GM19455 (cell line): ENCODE measurements at regions not wholly inside any gene's neighbourhood (a gene's known extent, or its start where the extent isn't known, plus 50 kb on each side); places are given as distances from the start of the nearest gene placed in this dataset.
"Not testable (repeated sequence)": the region's sequence is repeated elsewhere in the genome, so short reads cannot be mapped to it uniquely, and the experiment has no call there.

Experiments used
- ATAC-seq: cut with Tn5 transposase; IDR thresholded peaks from one replicate; pipeline ENCODE4 v1.9.1; 2021; ENCODE audit not compliant: unreplicated experiment

GRCh38 chr18:10240973-10241372 lies 213.5 kb upstream of the APCDD1 start:
- ATAC-seq, result no peak

- no peak for ATAC-seq
These were observed 212.9 kb upstream of the APCDD1 start for GRCh38 chr18:10241579-10241978.

- no peak for ATAC-seq
These were observed 211.3 kb upstream of the APCDD1 start for GRCh38 chr18:10242936-10243680.

- no peak for ATAC-seq
These were observed 210.1 kb upstream of the APCDD1 start for GRCh38 chr18:10244341-10244740.

- no peak for ATAC-seq
These were observed 209.2 kb upstream of the APCDD1 start for GRCh38 chr18:10245031-10245845.

GRCh38 chr18:10245846-10246175 lies 208.6 kb upstream of the APCDD1 start:
- no peak for ATAC-seq

- no peak for ATAC-seq
These were observed 207.3 kb upstream of the APCDD1 start for GRCh38 chr18:10247021-10247741.

GRCh38 chr18:10247742-10248082 lies 206.7 kb upstream of the APCDD1 start:
- no peak for ATAC-seq

GRCh38 chr18:10248738-10249137 lies 205.7 kb upstream of the APCDD1 start:
- no peak for ATAC-seq

GRCh38 chr18:10249270-10249669 lies 205.2 kb upstream of the APCDD1 start:
- no peak for ATAC-seq

GRCh38 chr18:10249801-10250200 lies 204.6 kb upstream of the APCDD1 start:
- ATAC-seq, result no peak

GRCh38 chr18:10252494-10252893 lies 201.9 kb upstream of the APCDD1 start:
- ATAC-seq, result no peak

- no peak for ATAC-seq
These were observed 201.3 kb upstream of the APCDD1 start for GRCh38 chr18:10252952-10253705.

GRCh38 chr18:10256276-10256675 lies 198.2 kb upstream of the APCDD1 start:
- not testable (repeated sequence) for ATAC-seq

GRCh38 chr18:10258836-10259474 lies 195.5 kb upstream of the APCDD1 start:
- no peak for ATAC-seq

- no peak for ATAC-seq
These were observed 194.5 kb upstream of the APCDD1 start for GRCh38 chr18:10259901-10260300.

- ATAC-seq, result no peak
These were observed 192.8 kb upstream of the APCDD1 start for GRCh38 chr18:10261344-10262276.

GRCh38 chr18:10262566-10262965 lies 191.9 kb upstream of the APCDD1 start:
- no peak for ATAC-seq

- ATAC-seq, result no peak
These were observed 190.2 kb upstream of the APCDD1 start for GRCh38 chr18:10264260-10264659.
